GM12872 (cell line): ENCODE measurements at regions not wholly inside any gene's neighbourhood (a gene's known extent, or its start where the extent isn't known, plus 50 kb on each side); places are given as distances from the start of the nearest gene placed in this dataset.

Experiments used
- TF ChIP-seq, protein P1 (sequence below): IDR thresholded peaks from 3 replicates; pipeline ENCODE4 v1.5.1; 2011; ENCODE audit warnings: low read depth, mild to moderate bottlenecking, low read length, moderate library complexity; ENCODE audit not compliant: insufficient read depth

DNA sequence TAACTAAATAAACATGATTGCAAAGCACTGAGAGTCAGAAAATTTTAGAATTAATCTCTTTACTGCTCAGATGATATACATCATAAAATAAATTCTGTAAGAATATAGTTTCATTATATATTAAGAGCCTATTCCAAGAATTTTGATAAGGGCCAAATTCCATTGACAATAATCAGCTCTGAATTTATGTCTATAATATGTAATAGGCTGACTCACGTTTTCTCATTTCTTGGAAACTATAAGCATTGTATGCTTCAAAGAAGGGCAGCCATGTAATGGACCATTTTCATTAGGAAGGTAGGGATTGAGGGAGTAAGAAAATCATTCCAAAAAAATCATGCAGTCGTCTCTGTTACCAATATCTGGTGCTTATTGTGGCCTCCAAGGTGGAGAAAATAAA lies 315.9 kb downstream of the ZIC4 start:
- TF ChIP-seq, protein P1, sequence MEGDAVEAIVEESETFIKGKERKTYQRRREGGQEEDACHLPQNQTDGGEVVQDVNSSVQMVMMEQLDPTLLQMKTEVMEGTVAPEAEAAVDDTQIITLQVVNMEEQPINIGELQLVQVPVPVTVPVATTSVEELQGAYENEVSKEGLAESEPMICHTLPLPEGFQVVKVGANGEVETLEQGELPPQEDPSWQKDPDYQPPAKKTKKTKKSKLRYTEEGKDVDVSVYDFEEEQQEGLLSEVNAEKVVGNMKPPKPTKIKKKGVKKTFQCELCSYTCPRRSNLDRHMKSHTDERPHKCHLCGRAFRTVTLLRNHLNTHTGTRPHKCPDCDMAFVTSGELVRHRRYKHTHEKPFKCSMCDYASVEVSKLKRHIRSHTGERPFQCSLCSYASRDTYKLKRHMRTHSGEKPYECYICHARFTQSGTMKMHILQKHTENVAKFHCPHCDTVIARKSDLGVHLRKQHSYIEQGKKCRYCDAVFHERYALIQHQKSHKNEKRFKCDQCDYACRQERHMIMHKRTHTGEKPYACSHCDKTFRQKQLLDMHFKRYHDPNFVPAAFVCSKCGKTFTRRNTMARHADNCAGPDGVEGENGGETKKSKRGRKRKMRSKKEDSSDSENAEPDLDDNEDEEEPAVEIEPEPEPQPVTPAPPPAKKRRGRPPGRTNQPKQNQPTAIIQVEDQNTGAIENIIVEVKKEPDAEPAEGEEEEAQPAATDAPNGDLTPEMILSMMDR, result no peak

GRCh38 chr3:147089286-147089685 lies 317.1 kb downstream of the ZIC4 start:
- TF ChIP-seq, protein P1, result no peak

DNA sequence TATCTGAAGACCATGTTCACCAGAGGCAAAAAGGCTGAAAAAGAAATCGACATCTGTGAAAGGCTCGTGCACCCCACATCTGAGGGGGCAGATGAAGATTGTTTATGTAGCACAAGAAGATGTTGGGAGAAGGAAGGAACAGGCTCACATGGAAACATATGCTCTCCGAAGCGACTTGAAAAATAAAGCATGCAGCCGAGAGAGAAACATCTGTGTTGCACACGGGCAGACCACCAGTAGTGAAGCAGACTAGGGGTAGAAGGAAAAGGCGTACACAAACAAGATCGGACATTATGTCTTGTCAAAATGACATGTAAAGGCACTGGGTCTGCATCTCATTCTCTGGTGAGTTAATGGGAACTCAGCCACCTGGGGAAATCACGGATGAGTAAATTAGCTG lies 356.5 kb downstream of the ZIC4 start:
- TF ChIP-seq, protein P1, result no peak

DNA sequence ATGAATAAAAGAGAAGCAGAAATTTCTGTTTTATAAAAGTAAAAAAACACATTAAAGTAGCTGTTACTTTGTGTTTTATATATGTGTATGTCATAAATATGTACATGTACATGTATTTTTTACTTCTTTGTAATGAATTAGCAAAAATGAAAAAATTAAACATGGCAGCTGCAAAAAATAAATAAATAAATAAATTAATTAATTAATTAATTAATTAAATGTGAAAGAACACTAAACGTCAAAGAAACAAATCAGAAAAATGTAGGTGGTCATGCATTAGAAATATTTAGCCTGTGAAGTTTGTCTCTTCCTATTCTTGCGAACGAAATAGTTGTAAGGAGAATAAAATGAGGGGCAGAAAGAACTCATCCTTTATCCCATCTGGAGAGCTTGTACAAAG lies 357.0 kb downstream of the ZIC4 start:
- TF ChIP-seq, protein P1, result no peak

DNA sequence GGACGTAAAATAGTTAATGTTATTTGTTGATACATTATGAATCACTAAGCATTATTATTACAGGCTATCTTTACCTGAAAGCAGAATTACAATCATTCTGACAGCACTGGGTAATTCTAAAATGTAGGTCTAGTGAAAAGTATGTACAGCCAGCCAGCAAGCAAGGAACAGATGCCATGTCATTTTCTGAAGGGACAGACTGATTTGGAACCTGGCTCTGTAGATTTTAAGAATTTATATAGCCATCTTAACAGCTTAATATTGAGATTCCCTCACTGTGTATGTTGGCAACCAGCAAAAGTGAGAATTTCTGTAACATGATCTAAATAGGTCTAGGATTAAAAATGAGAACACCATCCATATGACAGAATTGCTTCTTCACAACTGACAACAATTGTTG lies 359.4 kb downstream of the ZIC4 start:
- TF ChIP-seq, protein P1, result no peak

- TF ChIP-seq, protein P1, result no peak
Observed at GRCh38 chr3:147038481-147038880, 367.9 kb downstream of the ZIC4 start.

GRCh38 chr3:147034359-147034758 lies 372.0 kb downstream of the ZIC4 start:
- TF ChIP-seq, protein P1, result no peak

- TF ChIP-seq, protein P1, result no peak
Observed at GRCh38 chr3:147030274-147030673, 376.1 kb downstream of the ZIC4 start.
